ENCODE measurements at regions not wholly inside any gene's neighbourhood (a gene's known extent, or its start where the extent isn't known, plus 50 kb on each side); places are given as distances from the start of the nearest gene placed in this dataset.

DNA sequence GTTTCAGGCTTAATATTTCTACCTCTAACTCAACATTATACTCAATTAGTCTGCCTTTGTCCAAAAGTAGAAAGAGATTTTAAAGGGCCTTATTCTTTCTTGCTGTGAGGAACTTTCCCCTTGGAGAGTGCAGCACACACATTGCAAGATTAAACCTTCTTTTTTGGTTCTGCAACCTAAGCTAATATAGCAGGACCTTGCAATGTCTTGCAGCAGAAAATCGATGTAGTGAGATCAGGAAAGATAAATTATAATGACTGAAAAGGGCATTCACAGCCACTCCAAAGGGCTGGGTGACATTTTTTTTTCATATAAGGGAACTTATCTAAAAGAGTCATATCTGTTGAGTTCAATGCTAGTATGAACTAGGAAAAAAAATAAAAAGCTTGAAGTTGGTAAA is 422.7 kb upstream of the ADAMTS16 start:
- TF ChIP-seq NFIC (IDR thresholded peaks at IDR 0.05) (no peak), YY1 (IDR thresholded peaks at IDR 0.05; ENCODE audit: low read depth) (no peak), TCF12 (IDR thresholded peaks at IDR 0.05; ENCODE audit: low read depth) (no peak), ZBTB7A (IDR thresholded peaks at IDR 0.05; ENCODE audit: low read depth) (no peak), RAD21 (IDR thresholded peaks at IDR 0.05; ENCODE audit: low read depth) (no peak), CREB1 (IDR thresholded peaks at IDR 0.05; ENCODE audit: low read depth) (no peak), EP300 (IDR thresholded peaks at IDR 0.05; ENCODE audit: borderline replicate concordance) (no peak), CEBPB (IDR thresholded peaks at IDR 0.05) (no peak), TAF1 (IDR thresholded peaks at IDR 0.05; ENCODE audit: low read depth) (no peak), FOXM1 (IDR thresholded peaks at IDR 0.05; ENCODE audit: borderline replicate concordance, low read depth) (no peak), EGR1 (IDR thresholded peaks at IDR 0.05) (no peak)
- TF ChIP-seq, protein P1, sequence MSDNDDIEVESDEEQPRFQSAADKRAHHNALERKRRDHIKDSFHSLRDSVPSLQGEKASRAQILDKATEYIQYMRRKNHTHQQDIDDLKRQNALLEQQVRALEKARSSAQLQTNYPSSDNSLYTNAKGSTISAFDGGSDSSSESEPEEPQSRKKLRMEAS (IDR thresholded peaks at IDR 0.05) = no peak
- TF ChIP-seq, protein P2, sequence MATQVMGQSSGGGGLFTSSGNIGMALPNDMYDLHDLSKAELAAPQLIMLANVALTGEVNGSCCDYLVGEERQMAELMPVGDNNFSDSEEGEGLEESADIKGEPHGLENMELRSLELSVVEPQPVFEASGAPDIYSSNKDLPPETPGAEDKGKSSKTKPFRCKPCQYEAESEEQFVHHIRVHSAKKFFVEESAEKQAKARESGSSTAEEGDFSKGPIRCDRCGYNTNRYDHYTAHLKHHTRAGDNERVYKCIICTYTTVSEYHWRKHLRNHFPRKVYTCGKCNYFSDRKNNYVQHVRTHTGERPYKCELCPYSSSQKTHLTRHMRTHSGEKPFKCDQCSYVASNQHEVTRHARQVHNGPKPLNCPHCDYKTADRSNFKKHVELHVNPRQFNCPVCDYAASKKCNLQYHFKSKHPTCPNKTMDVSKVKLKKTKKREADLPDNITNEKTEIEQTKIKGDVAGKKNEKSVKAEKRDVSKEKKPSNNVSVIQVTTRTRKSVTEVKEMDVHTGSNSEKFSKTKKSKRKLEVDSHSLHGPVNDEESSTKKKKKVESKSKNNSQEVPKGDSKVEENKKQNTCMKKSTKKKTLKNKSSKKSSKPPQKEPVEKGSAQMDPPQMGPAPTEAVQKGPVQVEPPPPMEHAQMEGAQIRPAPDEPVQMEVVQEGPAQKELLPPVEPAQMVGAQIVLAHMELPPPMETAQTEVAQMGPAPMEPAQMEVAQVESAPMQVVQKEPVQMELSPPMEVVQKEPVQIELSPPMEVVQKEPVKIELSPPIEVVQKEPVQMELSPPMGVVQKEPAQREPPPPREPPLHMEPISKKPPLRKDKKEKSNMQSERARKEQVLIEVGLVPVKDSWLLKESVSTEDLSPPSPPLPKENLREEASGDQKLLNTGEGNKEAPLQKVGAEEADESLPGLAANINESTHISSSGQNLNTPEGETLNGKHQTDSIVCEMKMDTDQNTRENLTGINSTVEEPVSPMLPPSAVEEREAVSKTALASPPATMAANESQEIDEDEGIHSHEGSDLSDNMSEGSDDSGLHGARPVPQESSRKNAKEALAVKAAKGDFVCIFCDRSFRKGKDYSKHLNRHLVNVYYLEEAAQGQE (IDR thresholded peaks at IDR 0.05; ENCODE audit: low read depth) = no peak
- TF ChIP-seq, protein P3, sequence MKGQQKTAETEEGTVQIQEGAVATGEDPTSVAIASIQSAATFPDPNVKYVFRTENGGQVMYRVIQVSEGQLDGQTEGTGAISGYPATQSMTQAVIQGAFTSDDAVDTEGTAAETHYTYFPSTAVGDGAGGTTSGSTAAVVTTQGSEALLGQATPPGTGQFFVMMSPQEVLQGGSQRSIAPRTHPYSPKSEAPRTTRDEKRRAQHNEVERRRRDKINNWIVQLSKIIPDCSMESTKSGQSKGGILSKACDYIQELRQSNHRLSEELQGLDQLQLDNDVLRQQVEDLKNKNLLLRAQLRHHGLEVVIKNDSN (IDR thresholded peaks at IDR 0.05) = no peak

Data from Ishikawa (cell line).